Smooth muscle cell (in vitro differentiated cells): ENCODE measurements at regions not wholly inside any gene's neighbourhood (a gene's known extent, or its start where the extent isn't known, plus 50 kb on each side); places are given as distances from the start of the nearest gene placed in this dataset.
A peak's percentile ranks its signal among the peaks of the same experiment; 100 is the strongest.

Experiments
- DNase-seq: peaks from one replicate; lab custom pipeline; 2025; ENCODE audit not compliant: unreplicated experiment; lab: John Stamatoyannopoulos, UW
- H2AFZ ChIP-seq: fragments of 200-600 bp; sonication (generic); 2 replicates; pipeline ENCODE4 v1.6.0; 2016; ENCODE audit warnings: antibody characterized with exemption, low read depth, mild to moderate bottlenecking
- H3F3A ChIP-seq: fragments of 200-600 bp; sonication (generic); 2 replicates; pipeline ENCODE4 v1.6.0; 2017; ENCODE audit warnings: antibody characterized with exemption, low read depth
- H3K27ac ChIP-seq: fragments of 200-600 bp; sonication (generic); 2 replicates; pipeline ENCODE4 v1.5.1; 2016; ENCODE audit warnings: low read depth, mild to moderate bottlenecking
- H3K27me3 ChIP-seq: fragments of 200-600 bp; sonication (generic); 2 replicates; pipeline ENCODE4 v1.6.1; 2016; ENCODE audit warnings: low read depth, mild to moderate bottlenecking
- H3K36me3 ChIP-seq: fragments of 200-600 bp; sonication (generic); 2 replicates; pipeline ENCODE4 v1.5.1; 2016; ENCODE audit warnings: low read depth
- H3K4me1 ChIP-seq: fragments of 200-600 bp; sonication (generic); 2 replicates; pipeline ENCODE4 v1.5.1; 2016; ENCODE audit warnings: low read depth
- H3K4me2 ChIP-seq: fragments of 200-600 bp; sonication (generic); 2 replicates; pipeline ENCODE4 v1.6.0; 2016; ENCODE audit warnings: mild to moderate bottlenecking
- H3K4me3 ChIP-seq: fragments of 200-600 bp; sonication (generic); 2 replicates; pipeline ENCODE4 v1.5.1; 2016; ENCODE audit warnings: mild to moderate bottlenecking
- H3K79me2 ChIP-seq: fragments of 200-600 bp; sonication (generic); 2 replicates; pipeline ENCODE4 v1.6.0; 2016; ENCODE audit warnings: low read depth, mild to moderate bottlenecking
- H3K9ac ChIP-seq: fragments of 200-600 bp; sonication (generic); 2 replicates; pipeline ENCODE4 v1.6.0; 2016; ENCODE audit warnings: low read depth
- H3K9me3 ChIP-seq: fragments of 200-600 bp; sonication (generic); replicated peaks from 2 replicates; pipeline ENCODE4 v1.5.1; 2016; ENCODE audit warnings: low read depth
- H4K20me1 ChIP-seq: fragments of 200-600 bp; sonication (generic); 2 replicates; pipeline ENCODE4 v1.6.0; 2016; ENCODE audit warnings: low read depth
- CTCF ChIP-seq: fragments of 200-600 bp; sonication (generic); IDR thresholded peaks from 2 replicates; pipeline ENCODE4 v1.5.1; 2017; ENCODE audit warnings: borderline replicate concordance, mild to moderate bottlenecking, antibody characterized with exemption; ENCODE audit not compliant: insufficient read depth, poor library complexity, severe bottlenecking
- WGBS: methylation state at CpG from one replicate; pipeline ENCODE4 v1.1.7; 2016; ENCODE audit warnings: low lambda C conversion rate; 5-methylcytosine and 5-hydroxymethylcytosine counted together

GRCh38 chr12:75936515-75937440 lies 94.8 kb downstream of the PHLDA1 start:
- no peak overlapping the region for H3K4me3 ChIP-seq
- WGBS = 92% methylated on average over 5 of the region's 5 CpGs
- no peaks in the 10 kb centered on the region for H4K20me1 ChIP-seq
- no peaks in the 10 kb centered on the region for H3K27me3 ChIP-seq
- H3K79me2 ChIP-seq = no peaks in the 10 kb centered on the region
- no peak for TF ChIP-seq CTCF
- H2AFZ ChIP-seq = no peak overlapping the region
- DNase-seq = no peak
- no peaks in the 10 kb centered on the region for H3K36me3 ChIP-seq
- H3K9me3 ChIP-seq = no peaks in the 10 kb centered on the region
- no peak overlapping the region for H3K4me2 ChIP-seq
- no peak overlapping the region for H3K27ac ChIP-seq
- no peak overlapping the region for H3K9ac ChIP-seq
- H3F3A ChIP-seq = peaks cover 3% of the 10 kb centered on the region
- no peaks in the 10 kb centered on the region for H3K4me1 ChIP-seq

- no peaks in the 10 kb centered on the region for H3K27me3 ChIP-seq
- H3K27ac ChIP-seq = no peak overlapping the region
- 90% methylated on average over 3 of the region's 3 CpGs for WGBS
Measured at GRCh38 chr12:75935539-75936242, 95.9 kb downstream of the PHLDA1 start.

GRCh38 chr12:75933101-75933500 lies 98.5 kb downstream of the PHLDA1 start:
- TF ChIP-seq CTCF = no peak
- H3K9ac ChIP-seq = peak overlapping the region; percentile 61
- 30% methylated on average over 4 of the region's 4 CpGs for WGBS
- no peaks in the 10 kb centered on the region for H3K9me3 ChIP-seq
- peak overlapping the region; percentile 89 for H3K27ac ChIP-seq
- no peaks in the 10 kb centered on the region for H3K4me1 ChIP-seq
- H4K20me1 ChIP-seq = no peaks in the 10 kb centered on the region
- no peak overlapping the region for H3K4me3 ChIP-seq
- H3K79me2 ChIP-seq = no peaks in the 10 kb centered on the region
- H3F3A ChIP-seq = peaks cover 3% of the 10 kb centered on the region
- no peak for DNase-seq
- peak overlapping the region; percentile 4 for H3K4me2 ChIP-seq
- no peaks in the 10 kb centered on the region for H3K27me3 ChIP-seq
- no peaks in the 10 kb centered on the region for H3K36me3 ChIP-seq
- H2AFZ ChIP-seq = no peak overlapping the region

More at GRCh38 chr12:75935539-75936242, 95.9 kb downstream of the PHLDA1 start:
- Histone ChIP-seq H3K4me3 (no peak overlapping the region), H3K79me2 (no peaks in the 10 kb centered on the region), H3K9me3 (no peaks in the 10 kb centered on the region), H3K36me3 (no peaks in the 10 kb centered on the region), H3K4me1 (no peaks in the 10 kb centered on the region), H3K9ac (no peak overlapping the region), H2AFZ (no peak overlapping the region), H3K4me2 (no peak overlapping the region), H4K20me1 (no peaks in the 10 kb centered on the region), H3F3A (peaks cover 3% of the 10 kb centered on the region)
- no peak for TF ChIP-seq CTCF
- DNase-seq = no peak
